ENCODE measurements at regions not wholly inside any gene's neighbourhood (a gene's known extent, or its start where the extent isn't known, plus 50 kb on each side); places are given as distances from the start of the nearest gene placed in this dataset.
A peak's percentile ranks its signal among the peaks of the same experiment; 100 is the strongest.

- no peaks in the 10 kb centered on the region for H3K9me3 ChIP-seq (ENCODE audit: insufficient read depth, low read length)
- no peak overlapping the region for H2AFZ ChIP-seq (ENCODE audit: low read depth, low read length)
- H3K4me2 ChIP-seq (ENCODE audit: low read length), result peak overlapping the region; percentile 29
- H3K9ac ChIP-seq (ENCODE audit: low read length), result no peak overlapping the region
- H3K79me2 ChIP-seq (ENCODE audit: low read length), result no peaks in the 10 kb centered on the region
- H4K20me1 ChIP-seq (ENCODE audit: insufficient read depth, low read length), result no peaks in the 10 kb centered on the region
- H3K27me3 ChIP-seq (ENCODE audit: low read depth, low read length), result 0 out of 2 replicates have a peak, but pooled peaks cover 3% of the 10 kb centered on the region
- peaks cover 40% of the 10 kb centered on the region for H3K4me1 ChIP-seq (ENCODE audit: low read length)
- H3K27ac ChIP-seq (ENCODE audit: low read length), result no peak overlapping the region
- peak overlapping the region; percentile 32; the same call in 1 of the 2 replicates for H3K4me3 ChIP-seq (ENCODE audit: low read length)
- H3K36me3 ChIP-seq (replicated peaks; ENCODE audit: low read depth, low read length), result no peaks in the 10 kb centered on the region
- TF ChIP-seq EZH2phosphoT487 (IDR thresholded peaks at IDR 0.05; ENCODE audit: low read depth) (no peak), CTCF (IDR thresholded peaks at IDR 0.05; ENCODE audit: low read depth, low read length) (no peak)
Observed at GRCh38 chr14:89651805-89652204, 234.8 kb upstream of the FOXN3 start.

GRCh38 chr14:89650077-89650978 is 233.3 kb upstream of the FOXN3 start:
- Histone ChIP-seq H3K4me3 (ENCODE audit: low read length) (peak overlapping the region; percentile 44), H3K9me3 (ENCODE audit: insufficient read depth, low read length) (no peaks in the 10 kb centered on the region), H2AFZ (ENCODE audit: low read depth, low read length) (no peak overlapping the region), H4K20me1 (ENCODE audit: insufficient read depth, low read length) (no peaks in the 10 kb centered on the region), H3K36me3 (replicated peaks; ENCODE audit: low read depth, low read length) (no peaks in the 10 kb centered on the region), H3K79me2 (ENCODE audit: low read length) (no peaks in the 10 kb centered on the region), H3K4me1 (ENCODE audit: low read length) (peaks cover 42% of the 10 kb centered on the region), H3K4me2 (ENCODE audit: low read length) (peak overlapping the region; percentile 66), H3K9ac (ENCODE audit: low read length) (peak overlapping the region; percentile 14; the same call in 1 of the 2 replicates), H3K27me3 (ENCODE audit: low read depth, low read length) (0 out of 2 replicates have a peak, but pooled peaks cover 3% of the 10 kb centered on the region), H3K27ac (ENCODE audit: low read length) (peak overlapping the region; percentile 53)
- TF ChIP-seq CTCF (IDR thresholded peaks at IDR 0.05; ENCODE audit: low read depth, low read length), result no peak
- no peak for TF ChIP-seq EZH2phosphoT487 (IDR thresholded peaks at IDR 0.05; ENCODE audit: low read depth)

- no peaks in the 10 kb centered on the region for H4K20me1 ChIP-seq (ENCODE audit: insufficient read depth, low read length)
- H3K27me3 ChIP-seq (ENCODE audit: low read depth, low read length), result 0 out of 2 replicates have a peak, but pooled peaks cover 3% of the 10 kb centered on the region
- H3K27ac ChIP-seq (ENCODE audit: low read length), result peak overlapping the region; percentile 53; the same call in 1 of the 2 replicates
- H3K4me3 ChIP-seq (ENCODE audit: low read length), result peak overlapping the region; percentile 44; the same call in 1 of the 2 replicates
- no peaks in the 10 kb centered on the region for H3K79me2 ChIP-seq (ENCODE audit: low read length)
- no peaks in the 10 kb centered on the region for H3K36me3 ChIP-seq (replicated peaks; ENCODE audit: low read depth, low read length)
- no peaks in the 10 kb centered on the region for H3K9me3 ChIP-seq (ENCODE audit: insufficient read depth, low read length)
- TF ChIP-seq EZH2phosphoT487 (IDR thresholded peaks at IDR 0.05; ENCODE audit: low read depth) (no peak), CTCF (IDR thresholded peaks at IDR 0.05; ENCODE audit: low read depth, low read length) (no peak)
- H3K4me2 ChIP-seq (ENCODE audit: low read length), result peak overlapping the region; percentile 66
- H3K9ac ChIP-seq (ENCODE audit: low read length), result no peak overlapping the region
- H3K4me1 ChIP-seq (ENCODE audit: low read length), result peaks cover 42% of the 10 kb centered on the region
- no peak overlapping the region for H2AFZ ChIP-seq (ENCODE audit: low read depth, low read length)
Observed at GRCh38 chr14:89649451-89650075, 232.5 kb upstream of the FOXN3 start.

GRCh38 chr14:89648924-89649323 is 231.9 kb upstream of the FOXN3 start:
- Histone ChIP-seq H3K27me3 (ENCODE audit: low read depth, low read length) (0 out of 2 replicates have a peak, but pooled peaks cover 3% of the 10 kb centered on the region), H3K9me3 (ENCODE audit: insufficient read depth, low read length) (no peaks in the 10 kb centered on the region), H2AFZ (ENCODE audit: low read depth, low read length) (no peak overlapping the region), H3K79me2 (ENCODE audit: low read length) (no peaks in the 10 kb centered on the region), H3K9ac (ENCODE audit: low read length) (no peak overlapping the region), H3K36me3 (replicated peaks; ENCODE audit: low read depth, low read length) (no peaks in the 10 kb centered on the region), H4K20me1 (ENCODE audit: insufficient read depth, low read length) (no peaks in the 10 kb centered on the region), H3K4me2 (ENCODE audit: low read length) (no peak overlapping the region), H3K4me3 (ENCODE audit: low read length) (no peak overlapping the region), H3K27ac (ENCODE audit: low read length) (no peak overlapping the region), H3K4me1 (ENCODE audit: low read length) (peaks cover 42% of the 10 kb centered on the region)
- no peak for TF ChIP-seq CTCF (IDR thresholded peaks at IDR 0.05; ENCODE audit: low read depth, low read length)
- TF ChIP-seq EZH2phosphoT487 (IDR thresholded peaks at IDR 0.05; ENCODE audit: low read depth), result no peak

All from OCI-LY3 (cell line).